HG02763 (cell line): ENCODE measurements at regions not wholly inside any gene's neighbourhood (a gene's known extent, or its start where the extent isn't known, plus 50 kb on each side); places are given as distances from the start of the nearest gene placed in this dataset.
"Not testable (repeated sequence)": the region's sequence is repeated elsewhere in the genome, so short reads cannot be mapped to it uniquely, and the experiment has no call there.

ENCODE experiments used
- ATAC-seq: cut with Tn5 transposase; IDR thresholded peaks from one replicate; pipeline ENCODE4 v1.9.1; 2021; ENCODE audit warnings: mild to moderate bottlenecking, moderate library complexity; ENCODE audit not compliant: unreplicated experiment

GRCh38 chr18:34461266-34461665 lies 236.6 kb upstream of the NOL4 start:
- no peak for ATAC-seq

GRCh38 chr18:34467058-34467457 lies 242.3 kb upstream of the NOL4 start:
- ATAC-seq, result peak; percentile 66

DNA sequence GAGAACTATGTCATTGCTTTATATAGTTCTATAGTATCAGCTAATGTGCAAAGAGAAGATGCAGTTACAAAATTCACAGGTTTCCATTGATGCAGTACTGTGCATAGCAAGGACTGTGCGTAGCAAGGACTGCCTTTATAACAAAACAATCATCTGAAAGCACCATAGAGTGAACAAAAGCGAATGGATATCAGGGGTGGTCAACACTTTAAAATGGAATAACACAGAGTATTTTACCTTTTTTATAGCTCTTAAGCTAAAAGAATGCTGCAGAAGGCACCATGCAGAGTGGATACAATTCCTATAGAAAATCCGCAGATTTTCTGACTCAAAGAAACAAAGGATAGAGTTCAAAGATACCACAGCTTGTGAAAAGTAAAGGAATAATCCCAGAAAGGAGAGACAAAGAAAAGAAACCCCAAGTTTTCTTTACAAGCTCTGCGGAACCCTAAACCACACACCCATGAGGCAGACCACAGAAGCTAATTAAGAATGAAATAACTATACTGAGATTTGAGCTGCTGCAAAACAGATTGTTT lies 229.9 kb upstream of the DTNA start:
- ATAC-seq, result no peak

- no peak for ATAC-seq
Observed at GRCh38 chr18:34482204-34482603, 227.9 kb upstream of the DTNA start.

DNA sequence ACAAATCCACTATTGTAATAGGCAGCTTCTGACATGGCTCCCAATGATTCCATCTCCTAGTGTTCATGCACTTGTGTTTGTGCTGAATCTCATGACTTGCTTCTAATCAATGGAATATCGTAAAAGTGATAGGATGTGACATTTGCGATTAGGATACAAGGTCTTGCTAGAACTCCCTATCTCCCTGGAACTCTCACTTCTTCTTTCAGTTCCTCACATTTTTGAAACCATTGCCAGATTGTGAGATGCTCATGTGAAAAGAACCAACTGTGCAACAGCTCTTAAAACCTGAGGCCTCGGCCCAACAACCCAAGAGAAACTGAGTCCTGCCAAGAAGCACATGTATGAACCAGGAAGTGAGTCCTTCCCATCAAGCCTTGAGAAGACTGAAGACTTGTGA lies 226.9 kb upstream of the DTNA start:
- ATAC-seq, result no peak

- no peak for ATAC-seq
Observed at GRCh38 chr18:34491719-34492118, 218.4 kb upstream of the DTNA start.

DNA sequence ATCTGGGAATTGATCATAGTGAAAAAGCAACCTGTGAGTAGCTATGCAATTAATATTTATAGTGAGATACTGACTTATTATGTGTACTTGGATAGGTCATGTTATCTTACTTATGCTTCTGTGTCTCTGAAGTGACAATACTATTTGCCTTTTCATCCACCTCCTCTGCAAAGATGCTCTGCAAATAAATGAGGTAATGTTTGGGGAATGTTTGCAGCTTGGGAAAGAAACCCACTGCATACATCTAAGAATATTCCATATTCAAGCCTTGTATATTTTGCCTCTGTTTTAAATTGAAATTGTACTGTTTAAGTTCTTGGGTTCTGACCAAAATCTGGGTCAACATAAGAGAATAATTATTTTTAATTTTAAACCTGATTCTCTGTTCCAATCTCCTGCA lies 217.4 kb upstream of the DTNA start:
- ATAC-seq, result no peak

DNA sequence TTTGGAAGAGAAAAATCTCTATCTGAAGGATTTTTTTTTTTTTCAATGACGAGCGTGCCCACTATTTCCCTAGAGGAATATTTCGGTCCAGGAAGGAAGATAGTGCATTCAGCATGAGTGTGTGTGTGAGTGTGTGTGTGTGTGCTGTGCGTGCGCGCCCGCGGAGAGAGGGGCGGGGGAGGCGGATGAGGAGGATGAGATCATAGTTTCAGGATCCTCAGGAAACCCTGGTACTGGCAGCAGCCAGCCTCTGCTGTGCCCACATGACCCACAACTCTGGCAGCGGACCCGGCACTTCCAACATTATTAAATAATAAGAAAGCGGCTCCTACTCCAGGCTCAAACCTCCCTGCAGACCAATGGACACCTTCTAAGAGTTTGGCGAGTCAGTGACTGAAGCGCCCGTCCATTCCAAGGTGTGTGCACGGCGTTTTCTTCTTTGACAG lies 217.0 kb upstream of the DTNA start:
- ATAC-seq, result peak; percentile 62

- ATAC-seq, result peak; percentile 72
Observed at GRCh38 chr18:34493566-34494358, 216.3 kb upstream of the DTNA start.

DNA sequence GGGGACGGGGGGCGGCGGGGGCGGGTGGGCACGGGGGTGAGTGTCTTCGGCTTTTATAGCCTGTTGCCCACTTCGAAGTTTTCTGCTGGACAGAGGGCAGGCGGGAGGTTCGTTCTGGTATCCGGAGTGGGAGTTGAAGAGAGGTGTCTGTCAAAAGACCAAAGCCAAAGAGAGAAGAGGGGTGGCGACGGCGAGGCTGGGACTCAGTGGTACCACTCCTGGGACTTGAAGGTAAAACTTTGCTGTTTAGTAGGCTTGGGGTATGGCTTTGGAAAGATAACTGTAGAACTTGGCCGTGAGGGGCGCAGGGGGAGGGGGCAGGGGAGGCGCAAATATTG lies 215.8 kb upstream of the DTNA start:
- no peak for ATAC-seq

GRCh38 chr18:34495506-34495905 lies 214.6 kb upstream of the DTNA start:
- ATAC-seq, result no peak

DNA sequence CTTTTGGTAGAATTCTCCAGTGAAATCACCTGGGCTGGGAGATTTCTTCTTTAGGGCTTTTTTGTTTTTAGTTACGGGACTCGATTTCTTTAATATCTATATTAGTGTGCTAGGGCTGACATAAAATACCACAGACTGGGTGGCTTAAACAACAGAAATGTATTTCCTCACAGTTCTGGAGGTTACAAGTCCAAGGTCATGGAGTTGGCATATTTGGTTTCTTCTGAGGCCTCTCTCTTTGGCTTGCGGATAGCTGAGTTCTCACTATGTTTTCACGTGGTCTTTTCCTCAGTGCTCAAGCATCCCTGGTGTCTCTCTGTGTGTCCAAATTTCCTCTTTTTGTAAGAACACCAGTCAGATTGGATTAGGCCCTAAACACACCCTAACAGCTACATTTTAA lies 208.5 kb upstream of the DTNA start:
- ATAC-seq, result no peak

GRCh38 chr18:34506198-34506597 lies 203.9 kb upstream of the DTNA start:
- ATAC-seq, result no peak

DNA sequence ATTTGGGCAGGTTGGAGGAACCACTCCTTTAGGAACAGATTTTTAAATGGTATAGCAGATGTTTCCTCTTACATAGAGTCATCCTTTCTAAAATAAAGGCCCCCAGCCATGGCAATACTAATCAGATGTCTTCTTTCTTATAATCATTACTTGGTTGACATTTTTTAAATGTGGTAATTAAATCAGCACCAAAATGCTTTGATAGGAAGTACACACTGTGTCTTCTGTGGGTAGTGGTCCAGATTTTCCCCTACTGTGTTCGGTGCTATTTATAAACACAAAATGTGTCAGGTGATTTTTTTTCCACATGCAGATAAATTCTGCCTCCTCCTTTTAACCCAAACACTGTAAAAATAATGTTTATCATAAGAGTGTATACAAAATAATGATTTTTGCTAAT lies 200.9 kb upstream of the DTNA start:
- ATAC-seq, result no peak

DNA sequence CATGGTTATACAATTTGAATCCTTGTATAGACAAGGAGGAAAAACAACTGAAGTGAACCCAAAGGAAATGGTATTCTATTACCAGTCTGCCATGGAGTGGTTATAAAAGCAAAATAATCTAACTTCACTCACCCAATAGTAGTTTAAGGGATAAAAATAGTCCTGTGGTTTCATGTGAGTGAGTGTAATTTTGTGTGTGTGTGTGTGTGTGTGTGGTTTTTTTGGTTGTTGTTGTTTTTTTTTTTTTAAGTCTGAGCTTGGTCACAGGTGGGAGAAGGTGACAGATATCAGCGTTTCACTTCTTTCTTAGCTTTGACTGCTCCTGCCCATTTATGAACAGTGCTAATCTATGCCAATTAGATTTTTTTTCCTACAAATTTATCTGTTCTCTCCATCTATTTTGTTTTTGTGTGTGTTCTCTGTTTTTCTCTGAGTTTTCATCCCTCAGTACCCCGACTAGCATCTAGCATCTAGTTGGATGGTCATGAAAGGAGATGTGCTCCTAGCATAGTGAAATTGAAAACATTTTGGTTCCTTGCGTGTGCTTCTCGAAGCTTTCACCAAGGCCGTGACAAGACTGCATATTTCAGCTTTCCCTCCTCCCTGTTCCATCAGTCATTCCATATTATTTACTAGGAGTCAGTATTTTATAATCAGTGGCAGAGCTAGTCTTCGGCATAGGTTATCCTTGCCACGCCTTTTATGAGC lies 200.1 kb upstream of the DTNA start:
- no peak for ATAC-seq

GRCh38 chr18:34510926-34511325 lies 199.2 kb upstream of the DTNA start:
- ATAC-seq, result no peak

GRCh38 chr18:34511435-34511834 lies 198.7 kb upstream of the DTNA start:
- no peak for ATAC-seq

DNA sequence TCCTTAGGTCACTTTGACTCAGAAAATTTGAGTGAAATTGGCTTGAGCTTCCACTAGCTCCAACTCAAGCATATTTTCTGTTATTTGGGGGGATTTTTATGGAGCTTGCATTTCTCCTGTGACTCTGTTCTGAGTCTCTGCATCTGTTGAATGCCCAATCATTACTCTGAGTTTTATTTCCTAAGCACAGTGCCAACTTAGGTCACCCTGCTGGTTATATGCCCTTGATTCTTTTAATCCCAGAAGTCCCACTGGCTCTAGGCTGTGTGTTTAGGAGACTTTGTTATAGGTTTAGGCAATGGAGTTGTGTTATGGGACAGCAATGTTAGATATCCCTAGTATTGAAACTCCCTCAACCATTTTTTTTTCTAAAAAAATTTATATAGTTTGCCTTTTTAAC lies 198.2 kb upstream of the DTNA start:
- ATAC-seq, result no peak

- ATAC-seq, result no peak
Observed at GRCh38 chr18:34514238-34514637, 195.9 kb upstream of the DTNA start.

GRCh38 chr18:34514957-34515356 lies 195.1 kb upstream of the DTNA start:
- no peak for ATAC-seq

GRCh38 chr18:34516355-34516754 lies 193.7 kb upstream of the DTNA start:
- ATAC-seq, result not testable (repeated sequence)

GRCh38 chr18:34516996-34517395 lies 193.1 kb upstream of the DTNA start:
- ATAC-seq, result not testable (repeated sequence)
